Sigmoid colon (tissue), 6 donors: ENCODE measurements at regions not wholly inside any gene's neighbourhood (a gene's known extent, or its start where the extent isn't known, plus 50 kb on each side); places are given as distances from the start of the nearest gene placed in this dataset.

Experiments
- DNase-seq: peaks from one replicate; pipeline ENCODE4 v3.0.0-alpha.2; 2019
- H3K27ac ChIP-seq, 4 donors: fragments of 200-600 bp; sonication (generic); one replicate each; pipeline ENCODE4 v1.5.1; 2016 to 2019; ENCODE audit warnings: mild to moderate bottlenecking in 1 of 4
- H3K27me3 ChIP-seq, 3 donors: fragments of 200-600 bp; sonication (generic); one replicate each; pipeline ENCODE4 v1.5.1; 2019; ENCODE audit warnings: mild to moderate bottlenecking in 1 of 3
- H3K36me3 ChIP-seq, 4 donors: fragments of 200-600 bp; sonication (generic); one replicate each; pipeline ENCODE4 v1.5.1; 2016 to 2019
- H3K4me1 ChIP-seq, 4 donors: fragments of 200-600 bp; sonication (generic); one replicate each; pipeline ENCODE4 v1.5.1; 2017 to 2019
- H3K4me3 ChIP-seq, 4 donors: fragments of 200-600 bp; sonication (generic); one replicate each; pipeline ENCODE4 v1.5.1; 2017 to 2019; ENCODE audit warnings: mild to moderate bottlenecking in 2 of 4, moderate library complexity in 1 of 4
- H3K9me3 ChIP-seq, 4 donors: fragments of 200-600 bp in 3 of 4; sonication (generic) in 3 of 4; one replicate each; pipeline versions ENCODE4 v1.5.1 to v1.6.1; 2013 to 2019
- EP300 ChIP-seq, 4 donors: sonication (generic); formaldehyde crosslinking; IDR thresholded peaks; one replicate each; pipeline ENCODE4 v1.6.1; 2017; ENCODE audit warnings: antibody characterized with exemption in 4 of 4
- POLR2A ChIP-seq, 2 donors: fragments of 450-650 bp; IDR thresholded peaks; one replicate each; pipeline ENCODE4 v1.6.1; 2016; ENCODE audit warnings: antibody characterized with exemption in 2 of 2, mild to moderate bottlenecking in 2 of 2, moderate library complexity in 2 of 2
- POLR2AphosphoS5 ChIP-seq, 4 donors: sonication (generic); formaldehyde crosslinking; IDR thresholded peaks; one replicate each; pipeline ENCODE4 v1.6.1; 2017; ENCODE audit warnings: antibody characterized with exemption in 4 of 4
- WGBS, 2 donors: extraction: QIAGEN DNeasy Blood & Tissue Kit; methylation state at CpG; one replicate each; pipeline ENCODE4 v1.1.7; 2013; 5-methylcytosine and 5-hydroxymethylcytosine counted together
- intact Hi-C: fragments of 100-400 bp; cut with DNase I; formaldehyde crosslinking; loops from one replicate; pipeline ENCODE4 v1.15.1; 2023
- TF ChIP-seq, protein P1 (sequence below), 4 experiments: fragments of 450-650 bp in 3 of 4; fragments of 200-600 bp in 1 of 4; IDR thresholded peaks; one replicate each; pipeline ENCODE4 v1.5.1; 2016 to 2019; ENCODE audit warnings: antibody characterized with exemption in 4 of 4, mild to moderate bottlenecking in 3 of 4, moderate library complexity in 2 of 4
- donor health status: healthy with polysubstance abuse.
- donor health status: healthy.

DNA sequence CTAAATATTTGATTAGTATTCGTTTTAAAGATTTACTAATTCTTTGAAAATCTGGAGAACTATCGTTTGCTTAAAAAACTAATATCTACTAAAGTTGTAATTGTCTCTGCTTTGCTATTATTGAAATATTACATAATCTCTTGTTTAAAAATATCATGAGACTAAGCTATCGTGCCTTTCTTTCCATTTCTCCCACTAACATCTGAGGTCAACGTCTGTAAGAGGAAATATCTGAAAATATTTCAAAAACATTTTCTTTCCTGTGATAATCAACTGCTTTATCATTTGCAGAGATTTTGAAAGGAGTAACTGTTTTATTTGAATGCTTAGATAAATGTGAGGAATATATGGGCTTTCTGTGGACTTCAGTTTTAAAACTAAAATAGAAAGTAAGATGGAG, 694.1 kb downstream of the USP25 start:
- H3K4me3 ChIP-seq: peak overlapping the region; percentile 1 to 41 (median 20)
- no peaks in the 10 kb centered on the region for H3K9me3 ChIP-seq
- peak overlapping the region; percentile 31 to 76 (median 53) for H3K27ac ChIP-seq
- no peaks in the 10 kb centered on the region for H3K36me3 ChIP-seq
- no peak for DNase-seq
- WGBS, 2 donors: 62 to 65% methylated on average over 4 of the region's 4 CpGs
- H3K4me1 ChIP-seq: peaks cover 0 to 27% (median 17%) of the 10 kb centered on the region in 4 donors
- TF ChIP-seq, protein P1, sequence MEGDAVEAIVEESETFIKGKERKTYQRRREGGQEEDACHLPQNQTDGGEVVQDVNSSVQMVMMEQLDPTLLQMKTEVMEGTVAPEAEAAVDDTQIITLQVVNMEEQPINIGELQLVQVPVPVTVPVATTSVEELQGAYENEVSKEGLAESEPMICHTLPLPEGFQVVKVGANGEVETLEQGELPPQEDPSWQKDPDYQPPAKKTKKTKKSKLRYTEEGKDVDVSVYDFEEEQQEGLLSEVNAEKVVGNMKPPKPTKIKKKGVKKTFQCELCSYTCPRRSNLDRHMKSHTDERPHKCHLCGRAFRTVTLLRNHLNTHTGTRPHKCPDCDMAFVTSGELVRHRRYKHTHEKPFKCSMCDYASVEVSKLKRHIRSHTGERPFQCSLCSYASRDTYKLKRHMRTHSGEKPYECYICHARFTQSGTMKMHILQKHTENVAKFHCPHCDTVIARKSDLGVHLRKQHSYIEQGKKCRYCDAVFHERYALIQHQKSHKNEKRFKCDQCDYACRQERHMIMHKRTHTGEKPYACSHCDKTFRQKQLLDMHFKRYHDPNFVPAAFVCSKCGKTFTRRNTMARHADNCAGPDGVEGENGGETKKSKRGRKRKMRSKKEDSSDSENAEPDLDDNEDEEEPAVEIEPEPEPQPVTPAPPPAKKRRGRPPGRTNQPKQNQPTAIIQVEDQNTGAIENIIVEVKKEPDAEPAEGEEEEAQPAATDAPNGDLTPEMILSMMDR (IDR thresholded peaks at IDR 0.05): no peak
- no peak for TF ChIP-seq EP300 (IDR thresholded peaks at IDR 0.05)
- TF ChIP-seq POLR2AphosphoS5 (IDR thresholded peaks at IDR 0.05): no peak
- TF ChIP-seq POLR2A (IDR thresholded peaks at IDR 0.05): no peak
- no peaks in the 10 kb centered on the region for H3K27me3 ChIP-seq
- intact Hi-C loops: loop anchor here (10.0 kb wide), 1 partner anchor 111 kb away; no protein-coding TSS in a partner anchor

DNA sequence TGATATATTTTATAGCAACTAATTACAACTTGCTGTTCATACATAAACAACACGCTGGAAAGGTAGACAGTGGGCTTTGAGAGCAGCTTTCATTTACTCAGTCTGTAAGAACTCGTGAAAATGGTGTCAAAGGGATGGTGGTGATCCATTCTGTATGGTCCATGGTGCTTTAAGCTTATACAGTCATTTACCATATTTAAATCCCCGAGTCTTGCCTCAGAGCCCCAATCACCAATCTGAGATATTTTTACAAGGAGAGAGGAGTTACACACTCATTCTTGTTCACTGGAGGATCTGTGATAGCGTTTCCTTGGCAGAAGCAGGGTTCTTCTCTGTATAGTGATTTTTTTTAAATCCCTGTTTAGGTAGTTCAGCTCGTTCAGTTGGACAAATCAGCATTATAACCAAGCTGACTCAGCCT, 694.6 kb downstream of the USP25 start:
- Histone ChIP-seq H3K9me3 (no peaks in the 10 kb centered on the region), H3K36me3 (no peaks in the 10 kb centered on the region), H3K27ac (peak overlapping the region; percentile 31 to 76 (median 53)), H3K27me3 (no peaks in the 10 kb centered on the region), H3K4me1 (peaks cover 0 to 23% (median 13%) of the 10 kb centered on the region in 4 donors), H3K4me3 (peak overlapping the region; percentile 1 to 41 (median 20))
- no peak for DNase-seq
- TF ChIP-seq POLR2AphosphoS5 (IDR thresholded peaks at IDR 0.05) (no peak), POLR2A (IDR thresholded peaks at IDR 0.05) (no peak), EP300 (IDR thresholded peaks at IDR 0.05) (no peak)
- TF ChIP-seq, protein P1 (IDR thresholded peaks at IDR 0.05): no peak
- 31 to 59% methylated on average over 5 of the region's 5 CpGs for WGBS, 2 donors
- intact Hi-C loops: loop anchor here (10.0 kb wide), 1 partner anchor 110 kb away; no protein-coding TSS in a partner anchor

DNA sequence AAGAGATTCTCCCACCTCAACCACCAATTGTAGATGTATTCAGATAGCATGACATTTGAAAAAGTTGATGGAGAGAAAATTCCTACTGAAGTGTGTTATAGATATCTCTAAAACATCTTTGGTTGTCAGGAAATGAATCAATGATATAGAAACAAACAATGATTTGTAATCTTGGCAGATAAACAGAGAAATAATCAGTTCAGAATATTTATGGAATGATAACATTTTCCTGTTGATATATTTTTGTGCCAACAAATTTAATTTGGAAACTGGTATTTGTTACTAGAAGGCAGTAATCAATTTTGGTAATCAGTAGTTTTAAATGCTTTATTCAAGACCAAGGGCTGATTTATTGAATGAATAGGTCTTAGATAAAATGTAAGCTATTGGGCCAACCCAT, 695.6 kb downstream of the USP25 start:
- H3K4me1 ChIP-seq: peaks cover 0 to 22% (median 12%) of the 10 kb centered on the region in 4 donors
- no peak for TF ChIP-seq EP300 (IDR thresholded peaks at IDR 0.05)
- no peak for TF ChIP-seq POLR2AphosphoS5 (IDR thresholded peaks at IDR 0.05)
- no peak for TF ChIP-seq POLR2A (IDR thresholded peaks at IDR 0.05)
- TF ChIP-seq, protein P1 (IDR thresholded peaks at IDR 0.05): no peak
- intact Hi-C loops: loop anchor here (10.0 kb wide), 1 partner anchor 109 kb away; no protein-coding TSS in a partner anchor
- H3K4me3 ChIP-seq: no peak overlapping the region
- peak overlapping the region in 3 of 4 donors; percentile 28 to 76 (median 58) for H3K27ac ChIP-seq
- H3K27me3 ChIP-seq: no peaks in the 10 kb centered on the region
- no peaks in the 10 kb centered on the region for H3K36me3 ChIP-seq
- DNase-seq: no peak
- no peaks in the 10 kb centered on the region for H3K9me3 ChIP-seq

DNA sequence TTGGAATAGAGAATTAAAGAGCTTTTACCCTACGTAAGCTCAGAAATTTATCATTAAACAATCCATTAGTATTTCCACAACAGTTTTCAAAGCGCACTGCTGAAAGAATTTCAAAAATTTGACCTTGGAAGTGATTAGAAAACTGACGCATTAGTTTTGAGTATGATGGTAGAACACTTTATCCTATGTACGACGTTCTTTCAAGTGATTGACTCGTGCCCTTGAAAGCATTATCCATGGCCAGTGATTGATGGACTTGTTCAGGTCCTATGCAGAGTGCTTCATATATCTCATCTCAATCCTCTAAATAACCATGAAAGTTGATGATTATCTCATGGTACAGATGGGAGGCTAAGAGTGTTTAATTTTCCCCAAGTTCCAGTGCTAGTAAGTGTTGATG, 697.2 kb downstream of the USP25 start:
- Histone ChIP-seq H3K9me3 (no peaks in the 10 kb centered on the region), H3K27ac (peak overlapping the region in 1 of 4 donors; percentile 1), H3K27me3 (no peaks in the 10 kb centered on the region), H3K4me1 (peaks cover 0 to 20% (median 12%) of the 10 kb centered on the region in 4 donors), H3K36me3 (no peaks in the 10 kb centered on the region), H3K4me3 (no peak overlapping the region)
- TF ChIP-seq POLR2AphosphoS5 (IDR thresholded peaks at IDR 0.05): no peak
- intact Hi-C loops: loop anchor here (10.0 kb wide), 1 partner anchor 108 kb away; no protein-coding TSS in a partner anchor
- WGBS, 2 donors: 80 to 83% methylated on average over 6 of the region's 6 CpGs
- no peak for DNase-seq

DNA sequence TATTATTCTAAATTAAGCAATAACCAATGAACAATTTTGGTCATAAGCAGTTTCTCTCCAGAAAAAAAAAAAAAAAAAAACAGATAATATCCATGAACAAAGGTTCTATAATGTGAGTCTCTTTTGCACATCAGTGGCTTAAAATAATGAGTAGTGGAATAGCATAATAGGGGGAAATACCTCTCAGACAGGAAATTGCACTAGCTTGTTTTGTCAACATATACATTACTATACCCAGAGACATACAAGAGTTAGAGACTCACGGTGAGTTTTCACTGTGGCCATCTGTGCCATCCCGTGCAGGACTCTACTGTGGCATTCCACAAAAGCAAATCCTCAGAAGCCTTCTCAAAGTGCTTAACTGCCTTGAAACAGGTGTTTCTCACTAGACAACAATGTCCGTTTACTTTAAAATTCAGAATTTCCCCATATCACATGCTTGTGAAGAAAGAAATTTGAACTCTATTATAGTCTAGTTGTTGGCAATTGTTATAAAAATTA, 697.9 kb downstream of the USP25 start:
- intact Hi-C loops: loop anchor here (10.0 kb wide), 1 partner anchor 107 kb away; no protein-coding TSS in a partner anchor
- no peak overlapping the region for H3K27ac ChIP-seq
- 77 to 90% methylated on average over 3 of the region's 3 CpGs for WGBS, 2 donors

More for the DNA sequence above, 697.9 kb downstream of the USP25 start:
- no peak for DNase-seq
- TF ChIP-seq EP300 (IDR thresholded peaks at IDR 0.05) (no peak), POLR2A (IDR thresholded peaks at IDR 0.05) (no peak), POLR2AphosphoS5 (IDR thresholded peaks at IDR 0.05) (no peak)
- TF ChIP-seq, protein P1 (IDR thresholded peaks at IDR 0.05): no peak
- Histone ChIP-seq H3K36me3 (no peaks in the 10 kb centered on the region), H3K9me3 (no peaks in the 10 kb centered on the region), H3K4me3 (no peak overlapping the region), H3K27me3 (no peaks in the 10 kb centered on the region), H3K4me1 (peaks cover 0 to 16% (median 10%) of the 10 kb centered on the region in 4 donors)
